GM21825 (cell line): ENCODE measurements at regions not wholly inside any gene's neighbourhood (a gene's known extent, or its start where the extent isn't known, plus 50 kb on each side); places are given as distances from the start of the nearest gene placed in this dataset.

ENCODE experiments used
- ATAC-seq: cut with Tn5 transposase; IDR thresholded peaks from one replicate; pipeline ENCODE4 v1.9.1; 2021; ENCODE audit warnings: mild to moderate bottlenecking, moderate library complexity; ENCODE audit not compliant: unreplicated experiment

DNA sequence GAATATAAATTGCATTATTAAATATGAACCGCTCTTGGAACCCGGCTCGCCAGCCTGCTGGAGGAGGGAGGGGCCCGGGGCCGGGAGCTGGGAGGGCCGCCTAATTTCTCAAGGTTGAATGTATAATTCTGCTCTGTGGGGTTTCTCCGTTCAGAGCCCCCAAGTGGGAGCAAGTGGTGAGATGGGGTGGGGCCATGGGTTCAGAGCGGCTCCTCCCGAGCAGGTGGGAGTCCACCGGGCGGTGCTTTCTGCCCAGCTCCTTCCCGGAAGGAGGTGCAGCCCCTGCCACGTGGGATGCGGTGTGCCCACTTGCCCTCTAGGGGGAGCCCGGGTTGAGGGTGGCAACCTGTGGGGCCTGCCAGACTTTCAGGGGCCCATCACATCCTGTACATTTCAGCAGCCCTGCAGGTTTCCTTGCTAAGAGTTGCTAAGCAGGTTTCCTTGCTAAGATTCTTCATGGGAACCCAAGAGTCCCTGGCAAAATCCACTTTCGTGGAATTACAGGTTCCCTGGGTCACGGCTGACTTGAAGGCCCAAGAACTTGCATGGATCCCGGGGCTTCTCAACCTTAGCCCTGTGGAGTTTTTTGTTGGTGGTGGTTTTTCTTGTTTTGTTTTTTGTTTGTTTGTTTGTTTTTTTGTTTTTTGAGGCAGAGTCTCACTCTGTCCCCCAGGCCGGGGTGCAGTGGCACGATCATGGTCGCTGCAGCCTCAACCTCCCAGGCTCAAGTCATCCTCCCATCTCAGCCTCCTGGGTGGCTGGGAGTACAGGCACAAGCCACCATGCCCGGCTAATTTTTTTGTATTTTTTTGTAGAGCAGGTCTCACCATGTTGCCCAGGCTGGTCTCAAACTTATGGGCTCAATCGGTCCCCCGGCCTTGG is 196.7 kb upstream of the GSE1 start:
- no peak for ATAC-seq

DNA sequence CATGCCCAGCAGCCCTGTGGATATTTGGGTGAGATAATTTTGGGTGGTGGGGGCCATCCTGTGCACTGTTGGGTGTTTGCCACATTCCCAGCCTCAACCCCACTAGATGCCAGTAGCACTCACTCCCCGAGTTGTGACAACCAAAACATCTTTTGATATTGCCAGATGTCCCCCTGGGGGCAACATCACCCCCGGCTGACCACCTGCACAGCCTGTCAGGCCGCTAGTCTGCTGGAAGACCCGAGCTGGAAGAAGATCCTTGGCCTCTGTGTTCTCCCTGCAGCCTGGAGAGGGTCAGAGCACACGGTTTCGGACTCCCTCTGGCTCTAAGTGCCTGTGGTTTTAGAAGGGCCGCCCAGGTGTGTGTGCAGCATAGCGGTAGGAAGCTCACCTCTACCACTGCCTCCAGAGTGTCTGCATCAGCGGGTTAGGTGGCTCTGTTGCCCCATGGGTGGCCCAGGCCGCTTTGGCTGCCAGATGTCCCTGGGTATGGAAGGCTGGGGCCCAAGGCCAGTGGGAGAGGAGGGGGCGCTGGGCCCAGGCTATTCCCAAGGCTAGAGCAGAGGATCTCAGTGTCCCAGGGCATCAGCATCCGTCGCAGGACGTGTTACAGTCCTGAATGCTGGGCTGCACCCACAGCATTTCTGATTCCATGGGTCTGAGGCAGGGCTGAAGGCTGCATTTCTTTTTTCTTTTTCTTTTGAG is 195.8 kb upstream of the GSE1 start:
- no peak for ATAC-seq

- no peak for ATAC-seq
Observed at GRCh38 chr16:85418978-85419491, 194.1 kb upstream of the GSE1 start.

- no peak for ATAC-seq
Observed at GRCh38 chr16:85419503-85420408, 193.4 kb upstream of the GSE1 start.

DNA sequence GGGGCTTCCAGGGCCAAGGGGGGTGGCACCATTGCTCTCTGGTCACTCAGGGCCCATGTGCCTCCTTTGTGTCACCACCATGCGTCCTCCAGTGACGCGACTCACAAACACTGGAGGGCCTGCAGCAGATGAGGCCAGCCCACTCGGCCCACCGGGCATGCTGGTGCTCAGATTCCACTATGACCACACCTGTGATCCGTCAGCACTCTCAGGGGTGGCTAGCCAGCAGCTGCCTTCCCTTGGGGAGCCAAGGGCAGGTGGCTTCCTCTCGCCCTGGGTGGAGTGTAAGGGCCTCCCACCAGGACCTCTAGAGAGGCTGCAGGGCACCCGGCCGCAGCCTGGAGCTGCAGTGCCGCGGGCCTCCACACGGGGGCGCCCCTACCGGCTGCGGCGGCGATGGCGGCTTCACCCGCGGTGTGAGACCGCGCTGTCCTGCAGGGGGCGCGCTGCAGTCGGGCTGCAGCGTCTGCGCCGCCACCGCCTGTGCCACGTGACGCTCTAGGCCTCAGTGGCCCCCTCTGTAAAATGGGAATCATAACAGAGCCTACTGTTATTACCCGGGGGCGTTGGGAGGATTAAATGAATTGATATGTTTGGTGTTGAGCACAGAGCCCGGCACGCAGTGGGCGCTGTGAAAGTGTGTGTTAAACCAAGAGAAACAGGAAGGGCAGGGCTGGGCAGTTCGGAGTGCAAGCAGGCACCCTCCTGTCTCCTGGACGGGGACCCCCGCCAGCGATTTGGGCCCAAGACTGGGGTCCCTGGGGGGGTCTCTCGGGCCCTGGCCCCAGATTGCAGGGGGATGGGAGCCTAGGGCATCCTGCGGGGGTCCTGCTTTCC is 192.4 kb upstream of the GSE1 start:
- ATAC-seq, result no peak

- no peak for ATAC-seq
Observed at GRCh38 chr16:85421338-85422195, 191.6 kb upstream of the GSE1 start.

- no peak for ATAC-seq
Observed at GRCh38 chr16:85422196-85422631, 190.9 kb upstream of the GSE1 start.

DNA sequence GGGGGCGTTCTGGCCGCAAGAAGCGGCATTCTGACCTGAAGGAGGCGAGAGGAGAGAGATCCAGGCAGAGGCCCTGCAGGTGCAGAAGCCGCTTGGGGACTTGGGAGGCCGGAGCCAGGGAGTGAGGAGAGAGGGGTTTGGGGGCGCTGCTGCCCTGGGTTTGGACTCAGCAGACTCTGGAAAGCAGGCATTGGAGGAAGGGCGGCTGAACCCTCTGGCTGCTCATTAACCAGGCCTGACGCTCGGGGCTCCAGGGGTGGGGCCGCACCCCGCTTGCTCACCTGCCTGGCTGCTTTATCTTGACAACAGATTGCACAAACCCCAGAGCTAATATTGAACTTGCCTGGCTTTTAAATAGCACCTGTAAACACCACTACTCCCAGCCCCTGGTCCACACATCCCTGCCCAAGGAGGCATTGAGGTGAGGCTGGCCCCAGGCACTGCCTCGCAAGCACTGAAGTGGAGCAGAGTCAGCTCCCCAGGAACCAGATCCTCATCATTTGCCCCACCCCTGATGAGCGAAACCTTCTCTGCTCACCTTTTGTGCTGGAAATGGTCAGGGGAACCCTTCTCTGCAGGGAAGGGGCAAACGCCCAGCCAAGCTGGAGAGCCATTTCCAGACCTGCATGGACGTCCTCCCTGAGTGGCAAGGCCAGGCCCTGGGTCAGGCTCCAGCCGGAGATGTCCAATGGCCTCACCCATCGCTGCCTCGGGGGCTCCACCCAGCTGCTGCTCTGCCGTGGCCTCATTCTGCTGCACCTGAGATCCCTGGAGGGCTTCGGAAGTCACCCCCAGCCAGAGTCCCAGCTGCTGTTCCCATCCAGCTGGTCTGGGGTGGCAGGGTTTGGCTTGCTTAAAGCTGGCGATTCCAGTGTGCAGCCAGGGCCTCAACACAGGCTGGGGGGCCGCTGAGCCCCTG is 190.2 kb upstream of the GSE1 start:
- no peak for ATAC-seq

DNA sequence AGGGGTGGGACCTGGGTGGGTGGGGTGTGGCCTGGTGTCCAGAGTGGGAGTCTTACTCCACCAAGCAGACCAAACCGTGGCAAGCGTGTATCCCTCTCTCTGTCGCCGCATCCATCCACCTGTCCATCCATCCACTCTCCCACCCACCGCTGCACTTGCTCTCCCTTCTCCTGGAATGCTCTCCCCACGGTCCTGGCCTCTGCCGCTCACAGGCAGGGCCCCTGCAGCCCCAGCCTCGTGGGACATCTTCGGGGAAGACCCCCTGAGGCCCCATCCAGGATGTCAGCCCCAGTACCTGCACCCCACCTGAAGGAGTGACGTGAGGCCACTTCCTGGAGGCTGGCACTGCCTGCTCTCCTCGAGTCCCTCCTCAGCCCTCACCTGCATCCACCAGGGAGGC is 189.5 kb upstream of the GSE1 start:
- ATAC-seq, result no peak

DNA sequence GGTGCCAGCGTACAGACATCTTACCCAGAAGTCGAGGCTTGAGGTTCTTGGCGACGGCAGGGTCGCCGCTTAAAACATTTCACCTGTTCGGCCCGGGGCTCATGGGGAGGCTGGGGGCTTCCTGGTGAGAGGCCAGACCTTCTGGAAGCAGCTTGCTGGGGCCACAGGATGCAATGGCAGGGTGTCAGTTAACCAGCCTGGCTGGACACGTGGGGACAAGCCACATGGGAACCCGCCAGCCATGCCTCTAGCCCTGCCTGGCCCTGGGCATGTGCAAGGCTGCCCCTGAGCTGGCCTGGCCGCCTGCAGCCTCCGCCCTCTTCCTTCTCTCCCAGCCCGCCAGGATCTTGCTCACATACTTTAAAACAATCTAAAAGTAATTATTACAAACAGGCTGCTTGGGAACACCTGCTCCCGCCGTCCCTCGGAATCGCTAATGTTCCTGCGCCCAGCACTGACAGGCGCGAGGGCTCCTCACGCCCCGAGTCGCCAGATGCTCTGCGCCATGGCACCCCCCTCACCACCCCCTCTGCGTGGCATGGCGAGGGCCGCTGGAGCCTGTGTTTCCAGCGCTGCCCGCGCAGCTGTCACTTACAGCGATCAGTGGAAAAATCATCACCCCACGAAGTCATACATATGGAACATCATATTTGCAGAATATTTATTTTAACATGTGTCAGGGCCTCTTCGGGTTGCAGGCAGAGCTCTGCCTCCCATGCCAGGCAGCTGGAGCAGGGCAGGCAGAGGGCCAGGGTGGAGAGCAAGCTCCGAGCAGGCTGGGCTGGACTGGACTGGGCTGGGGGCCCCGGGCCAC is 188.7 kb upstream of the GSE1 start:
- ATAC-seq, result no peak

- ATAC-seq, result no peak
Observed at GRCh38 chr16:85425074-85425662, 188.0 kb upstream of the GSE1 start.

GRCh38 chr16:85426806-85427205 is 186.3 kb upstream of the GSE1 start:
- no peak for ATAC-seq

DNA sequence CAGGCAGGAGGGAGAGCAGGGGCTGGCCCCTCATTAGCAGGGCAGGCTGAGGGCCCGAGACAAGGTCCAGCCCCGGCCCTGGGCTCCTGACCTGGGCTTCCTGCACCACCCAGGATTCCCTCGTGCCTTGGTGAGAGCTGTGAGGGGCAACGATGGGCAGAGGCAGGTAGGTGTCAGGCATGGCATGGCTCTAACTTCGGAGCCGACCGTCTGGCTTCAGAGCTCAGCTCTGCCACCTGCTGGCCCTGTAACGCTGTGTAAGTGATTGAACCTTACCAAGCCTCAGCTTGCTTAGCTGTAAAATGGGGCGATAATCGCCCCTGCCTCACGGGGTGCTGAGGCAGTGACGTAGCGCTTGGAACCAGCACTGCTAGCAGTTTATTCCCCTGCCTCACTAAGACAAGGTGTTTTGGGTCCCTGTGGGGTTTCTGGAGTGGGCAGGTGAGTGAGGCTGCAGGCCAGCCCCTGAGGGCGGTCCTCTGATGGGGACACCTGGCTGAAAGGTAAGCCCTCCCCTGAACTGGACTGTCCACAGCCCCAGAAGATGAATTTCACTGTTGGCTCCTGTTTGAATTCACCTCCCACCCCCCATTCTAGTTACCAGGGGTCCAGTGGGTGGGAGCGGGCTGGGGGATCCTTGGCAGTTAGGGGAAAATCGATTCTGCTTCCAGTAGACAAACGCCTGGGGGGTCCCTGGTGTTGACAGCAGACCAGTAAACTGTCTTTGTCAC is 184.8 kb upstream of the GSE1 start:
- ATAC-seq, result no peak

- ATAC-seq, result no peak
Observed at GRCh38 chr16:85428899-85429775, 184.0 kb upstream of the GSE1 start.
